ENCODE measurements at regions not wholly inside any gene's neighbourhood (a gene's known extent, or its start where the extent isn't known, plus 50 kb on each side); places are given as distances from the start of the nearest gene placed in this dataset.

DNA sequence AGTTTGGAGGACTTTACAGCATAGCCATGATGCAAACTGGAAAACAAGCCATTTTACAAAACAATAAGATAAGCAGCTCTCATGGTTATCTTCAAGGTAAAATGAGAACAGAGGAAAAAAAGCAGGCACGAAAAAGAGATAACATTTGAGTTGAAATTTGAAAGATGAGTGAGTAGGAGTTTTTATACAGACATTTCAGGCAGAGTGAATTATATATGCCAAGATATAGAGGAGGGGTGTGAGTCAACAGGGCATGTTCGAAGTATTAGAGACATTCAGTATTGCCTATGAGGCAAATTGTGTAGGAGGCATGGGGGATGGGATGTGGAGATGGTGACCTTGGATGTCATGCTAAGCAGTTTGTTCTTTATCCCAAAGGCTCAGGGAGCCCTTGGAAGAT is 240.5 kb upstream of the MAN1A1 start (continued):
- no peak for TF ChIP-seq ZBTB11 (CRISPR knock-in tag; IDR thresholded peaks at IDR 0.05)
- no peak for TF ChIP-seq TRIM28 (IDR thresholded peaks at IDR 0.05)
- peak; percentile 65; the same call in 1 of the 2 replicates for TF ChIP-seq DPF2 (IDR thresholded peaks at IDR 0.05)
- TF ChIP-seq ELF4 (CRISPR knock-in tag; IDR thresholded peaks at IDR 0.05): no peak
- TF ChIP-seq SOX6 (IDR thresholded peaks at IDR 0.05): peak; percentile 76
- no peak for TF ChIP-seq ELK3 (CRISPR knock-in tag; IDR thresholded peaks at IDR 0.05)
- peak; percentile 39; the same call in 1 of the 2 replicates for TF ChIP-seq CHAMP1 (IDR thresholded peaks at IDR 0.05)
- peak; percentile 61; the same call in 1 of the 2 replicates for TF ChIP-seq SMARCA4 (IDR thresholded peaks at IDR 0.05)
- TF ChIP-seq ZNF347 (CRISPR knock-in tag; IDR thresholded peaks at IDR 0.05; ENCODE audit: low read depth): no peak
- no peak for TF ChIP-seq NFE2 (IDR thresholded peaks at IDR 0.05; ENCODE audit: low read depth)
- no peak for TF ChIP-seq NR2C1 (IDR thresholded peaks at IDR 0.05)
- no peak for TF ChIP-seq NR2C1 (tag; IDR thresholded peaks at IDR 0.05)
- peak; percentile 31 for TF ChIP-seq TAL1 (IDR thresholded peaks at IDR 0.05)
- no peak for TF ChIP-seq DNMT1 (IDR thresholded peaks at IDR 0.05)
- no peak for TF ChIP-seq CLOCK (CRISPR knock-in tag; IDR thresholded peaks at IDR 0.05; ENCODE audit: borderline replicate concordance)
- TF ChIP-seq ZNF212 (CRISPR knock-in tag; IDR thresholded peaks at IDR 0.05): no peak
- TF ChIP-seq MCM7 (IDR thresholded peaks at IDR 0.05): no peak
- TF ChIP-seq, protein P1, sequence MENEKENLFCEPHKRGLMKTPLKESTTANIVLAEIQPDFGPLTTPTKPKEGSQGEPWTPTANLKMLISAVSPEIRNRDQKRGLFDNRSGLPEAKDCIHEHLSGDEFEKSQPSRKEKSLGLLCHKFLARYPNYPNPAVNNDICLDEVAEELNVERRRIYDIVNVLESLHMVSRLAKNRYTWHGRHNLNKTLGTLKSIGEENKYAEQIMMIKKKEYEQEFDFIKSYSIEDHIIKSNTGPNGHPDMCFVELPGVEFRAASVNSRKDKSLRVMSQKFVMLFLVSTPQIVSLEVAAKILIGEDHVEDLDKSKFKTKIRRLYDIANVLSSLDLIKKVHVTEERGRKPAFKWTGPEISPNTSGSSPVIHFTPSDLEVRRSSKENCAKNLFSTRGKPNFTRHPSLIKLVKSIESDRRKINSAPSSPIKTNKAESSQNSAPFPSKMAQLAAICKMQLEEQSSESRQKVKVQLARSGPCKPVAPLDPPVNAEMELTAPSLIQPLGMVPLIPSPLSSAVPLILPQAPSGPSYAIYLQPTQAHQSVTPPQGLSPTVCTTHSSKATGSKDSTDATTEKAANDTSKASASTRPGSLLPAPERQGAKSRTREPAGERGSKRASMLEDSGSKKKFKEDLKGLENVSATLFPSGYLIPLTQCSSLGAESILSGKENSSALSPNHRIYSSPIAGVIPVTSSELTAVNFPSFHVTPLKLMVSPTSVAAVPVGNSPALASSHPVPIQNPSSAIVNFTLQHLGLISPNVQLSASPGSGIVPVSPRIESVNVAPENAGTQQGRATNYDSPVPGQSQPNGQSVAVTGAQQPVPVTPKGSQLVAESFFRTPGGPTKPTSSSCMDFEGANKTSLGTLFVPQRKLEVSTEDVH (IDR thresholded peaks at IDR 0.05; ENCODE audit: low read depth, partially characterized antibody): no peak
- no peak for TF ChIP-seq LEF1 (IDR thresholded peaks at IDR 0.05)
